ENCODE measurements at regions not wholly inside any gene's neighbourhood (a gene's known extent, or its start where the extent isn't known, plus 50 kb on each side); places are given as distances from the start of the nearest gene placed in this dataset.

GRCh38 chr5:89228355-89228754 lies 345.4 kb upstream of the MEF2C start:
- H3K9me2 ChIP-seq (replicated peaks; ENCODE audit: insufficient read depth) = no peaks in the 10 kb centered on the region
- no peaks in the 10 kb centered on the region for H3K27me3 ChIP-seq
- H3K36me3 ChIP-seq (replicated peaks; ENCODE audit: insufficient read depth, low read depth) = no peaks in the 10 kb centered on the region
- WGBS (ENCODE audit: low lambda C conversion rate, missing lambda C conversion rate) = 100% methylated on average over 1 of the region's 1 CpG
- TF ChIP-seq EZH2 (IDR thresholded peaks at IDR 0.05; ENCODE audit: borderline replicate concordance) (no peak), EZH2phosphoT487 (IDR thresholded peaks at IDR 0.05; ENCODE audit: low read depth, severe bottlenecking, unreplicated experiment) (no peak)
- TF ChIP-seq, protein P1, sequence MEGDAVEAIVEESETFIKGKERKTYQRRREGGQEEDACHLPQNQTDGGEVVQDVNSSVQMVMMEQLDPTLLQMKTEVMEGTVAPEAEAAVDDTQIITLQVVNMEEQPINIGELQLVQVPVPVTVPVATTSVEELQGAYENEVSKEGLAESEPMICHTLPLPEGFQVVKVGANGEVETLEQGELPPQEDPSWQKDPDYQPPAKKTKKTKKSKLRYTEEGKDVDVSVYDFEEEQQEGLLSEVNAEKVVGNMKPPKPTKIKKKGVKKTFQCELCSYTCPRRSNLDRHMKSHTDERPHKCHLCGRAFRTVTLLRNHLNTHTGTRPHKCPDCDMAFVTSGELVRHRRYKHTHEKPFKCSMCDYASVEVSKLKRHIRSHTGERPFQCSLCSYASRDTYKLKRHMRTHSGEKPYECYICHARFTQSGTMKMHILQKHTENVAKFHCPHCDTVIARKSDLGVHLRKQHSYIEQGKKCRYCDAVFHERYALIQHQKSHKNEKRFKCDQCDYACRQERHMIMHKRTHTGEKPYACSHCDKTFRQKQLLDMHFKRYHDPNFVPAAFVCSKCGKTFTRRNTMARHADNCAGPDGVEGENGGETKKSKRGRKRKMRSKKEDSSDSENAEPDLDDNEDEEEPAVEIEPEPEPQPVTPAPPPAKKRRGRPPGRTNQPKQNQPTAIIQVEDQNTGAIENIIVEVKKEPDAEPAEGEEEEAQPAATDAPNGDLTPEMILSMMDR (IDR thresholded peaks at IDR 0.05; ENCODE audit: poor library complexity) = no peak
- H3K9me3 ChIP-seq (ENCODE audit: low read depth) = no peaks in the 10 kb centered on the region
- no peak overlapping the region for H3K4me2 ChIP-seq
- H2AFZ ChIP-seq = no peak overlapping the region
- no peak for DNase-seq (ENCODE audit: low spot score)
- H4K20me1 ChIP-seq (ENCODE audit: insufficient read depth, poor library complexity, severe bottlenecking) = no peaks in the 10 kb centered on the region
- H3K27ac ChIP-seq = no peak overlapping the region
- no peaks in the 10 kb centered on the region for H3K79me2 ChIP-seq
- no peak overlapping the region for H3K4me3 ChIP-seq
- H3K4me1 ChIP-seq (ENCODE audit: insufficient read depth) = no peaks in the 10 kb centered on the region

DNA sequence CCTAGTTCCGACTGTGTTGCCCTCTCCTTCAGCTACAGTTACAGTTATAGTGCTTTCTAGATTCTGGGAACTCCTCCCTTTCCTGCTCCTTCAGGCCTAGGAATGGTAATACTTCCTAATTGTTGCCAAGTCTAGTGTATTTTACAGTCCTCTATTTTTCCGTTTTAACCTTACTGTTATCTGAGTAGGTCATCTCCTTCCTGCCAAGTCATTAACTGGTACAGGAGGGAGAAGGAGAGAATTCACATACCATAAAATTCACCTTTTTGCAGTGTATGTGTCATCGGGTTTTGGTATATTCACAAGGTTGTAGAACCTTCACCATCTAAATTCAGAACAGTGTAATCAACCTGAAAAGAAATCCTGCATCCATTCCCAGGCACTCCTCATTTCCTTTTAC lies 335.4 kb upstream of the MEF2C start:
- Histone ChIP-seq H3K79me2 (no peaks in the 10 kb centered on the region), H3K9me3 (ENCODE audit: low read depth) (no peaks in the 10 kb centered on the region), H2AFZ (no peak overlapping the region), H3K9me2 (replicated peaks; ENCODE audit: insufficient read depth) (no peaks in the 10 kb centered on the region), H3K4me1 (ENCODE audit: insufficient read depth) (no peaks in the 10 kb centered on the region), H3K36me3 (replicated peaks; ENCODE audit: insufficient read depth, low read depth) (no peaks in the 10 kb centered on the region), H4K20me1 (ENCODE audit: insufficient read depth, poor library complexity, severe bottlenecking) (no peaks in the 10 kb centered on the region), H3K27me3 (no peaks in the 10 kb centered on the region), H3K4me2 (no peak overlapping the region), H3K27ac (no peak overlapping the region), H3K4me3 (no peak overlapping the region)
- 94% methylated on average over 3 of the region's 3 CpGs for WGBS (ENCODE audit: low lambda C conversion rate, missing lambda C conversion rate)
- no peak for DNase-seq (ENCODE audit: low spot score)
- TF ChIP-seq, protein P1 (IDR thresholded peaks at IDR 0.05; ENCODE audit: poor library complexity) = no peak
- TF ChIP-seq EZH2phosphoT487 (IDR thresholded peaks at IDR 0.05; ENCODE audit: low read depth, severe bottlenecking, unreplicated experiment) (no peak), EZH2 (IDR thresholded peaks at IDR 0.05; ENCODE audit: borderline replicate concordance) (no peak)

GRCh38 chr5:89216606-89217005 lies 333.6 kb upstream of the MEF2C start:
- Histone ChIP-seq H3K27ac (no peak overlapping the region), H3K27me3 (no peaks in the 10 kb centered on the region), H3K79me2 (no peaks in the 10 kb centered on the region), H3K36me3 (replicated peaks; ENCODE audit: insufficient read depth, low read depth) (no peaks in the 10 kb centered on the region), H3K4me1 (ENCODE audit: insufficient read depth) (no peaks in the 10 kb centered on the region), H3K4me2 (no peak overlapping the region), H3K9me2 (replicated peaks; ENCODE audit: insufficient read depth) (no peaks in the 10 kb centered on the region), H4K20me1 (ENCODE audit: insufficient read depth, poor library complexity, severe bottlenecking) (no peaks in the 10 kb centered on the region), H2AFZ (no peak overlapping the region), H3K4me3 (no peak overlapping the region), H3K9me3 (ENCODE audit: low read depth) (no peaks in the 10 kb centered on the region)
- whole genome bisulfite sequencing (ENCODE audit: low lambda C conversion rate, missing lambda C conversion rate) = 93% methylated on average over 3 of the region's 3 CpGs
- DNase-seq (ENCODE audit: low spot score) = no peak
- no peak for TF ChIP-seq EZH2 (IDR thresholded peaks at IDR 0.05; ENCODE audit: borderline replicate concordance)
- TF ChIP-seq, protein P1 (IDR thresholded peaks at IDR 0.05; ENCODE audit: poor library complexity) = no peak
- TF ChIP-seq EZH2phosphoT487 (IDR thresholded peaks at IDR 0.05; ENCODE audit: low read depth, severe bottlenecking, unreplicated experiment) = no peak

GRCh38 chr5:89213573-89213972 lies 330.6 kb upstream of the MEF2C start:
- Histone ChIP-seq H3K27ac (no peak overlapping the region), H2AFZ (no peak overlapping the region), H3K9me2 (replicated peaks; ENCODE audit: insufficient read depth) (no peaks in the 10 kb centered on the region), H3K79me2 (no peaks in the 10 kb centered on the region), H3K4me2 (no peak overlapping the region), H3K36me3 (replicated peaks; ENCODE audit: insufficient read depth, low read depth) (no peaks in the 10 kb centered on the region), H4K20me1 (ENCODE audit: insufficient read depth, poor library complexity, severe bottlenecking) (no peaks in the 10 kb centered on the region), H3K4me3 (no peak overlapping the region), H3K4me1 (ENCODE audit: insufficient read depth) (no peaks in the 10 kb centered on the region), H3K27me3 (no peaks in the 10 kb centered on the region), H3K9me3 (ENCODE audit: low read depth) (no peaks in the 10 kb centered on the region)
- no peak for TF ChIP-seq EZH2 (IDR thresholded peaks at IDR 0.05; ENCODE audit: borderline replicate concordance)
- TF ChIP-seq, protein P1 (IDR thresholded peaks at IDR 0.05; ENCODE audit: poor library complexity) = no peak
- TF ChIP-seq EZH2phosphoT487 (IDR thresholded peaks at IDR 0.05; ENCODE audit: low read depth, severe bottlenecking, unreplicated experiment) = no peak
- WGBS (ENCODE audit: low lambda C conversion rate, missing lambda C conversion rate) = 59% methylated on average over 1 of the region's 1 CpG
- peak; percentile 41 for DNase-seq (ENCODE audit: low spot score)
